ENCODE measurements at regions not wholly inside any gene's neighbourhood (a gene's known extent, or its start where the extent isn't known, plus 50 kb on each side); places are given as distances from the start of the nearest gene placed in this dataset.

DNA sequence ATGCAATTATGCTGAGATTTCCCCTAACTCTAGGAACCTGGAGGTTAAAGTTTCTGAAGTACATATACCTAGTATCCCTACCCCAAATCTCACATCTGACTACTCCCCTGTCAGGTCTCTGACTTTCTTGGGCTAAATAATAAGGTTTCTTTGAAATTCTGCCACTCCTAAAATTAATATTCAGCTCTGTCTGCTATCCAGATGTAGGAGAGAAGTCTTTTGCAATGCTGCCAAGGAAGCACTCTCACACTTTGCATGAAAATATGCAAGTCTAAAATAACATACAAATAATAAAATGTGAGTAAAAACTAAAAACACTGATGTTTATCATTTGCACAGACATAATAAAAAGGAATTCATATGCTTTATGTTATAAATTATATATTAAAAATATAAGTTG, 196.9 kb upstream of the LRFN5 start:
- H3K36me3 ChIP-seq (ENCODE audit: control insufficient read depth, insufficient read depth, low read length) = no peaks in the 10 kb centered on the region
- no peaks in the 10 kb centered on the region for H3K27me3 ChIP-seq (replicated peaks; ENCODE audit: control insufficient read depth, insufficient read depth, low read length)
- TF ChIP-seq, protein P1, sequence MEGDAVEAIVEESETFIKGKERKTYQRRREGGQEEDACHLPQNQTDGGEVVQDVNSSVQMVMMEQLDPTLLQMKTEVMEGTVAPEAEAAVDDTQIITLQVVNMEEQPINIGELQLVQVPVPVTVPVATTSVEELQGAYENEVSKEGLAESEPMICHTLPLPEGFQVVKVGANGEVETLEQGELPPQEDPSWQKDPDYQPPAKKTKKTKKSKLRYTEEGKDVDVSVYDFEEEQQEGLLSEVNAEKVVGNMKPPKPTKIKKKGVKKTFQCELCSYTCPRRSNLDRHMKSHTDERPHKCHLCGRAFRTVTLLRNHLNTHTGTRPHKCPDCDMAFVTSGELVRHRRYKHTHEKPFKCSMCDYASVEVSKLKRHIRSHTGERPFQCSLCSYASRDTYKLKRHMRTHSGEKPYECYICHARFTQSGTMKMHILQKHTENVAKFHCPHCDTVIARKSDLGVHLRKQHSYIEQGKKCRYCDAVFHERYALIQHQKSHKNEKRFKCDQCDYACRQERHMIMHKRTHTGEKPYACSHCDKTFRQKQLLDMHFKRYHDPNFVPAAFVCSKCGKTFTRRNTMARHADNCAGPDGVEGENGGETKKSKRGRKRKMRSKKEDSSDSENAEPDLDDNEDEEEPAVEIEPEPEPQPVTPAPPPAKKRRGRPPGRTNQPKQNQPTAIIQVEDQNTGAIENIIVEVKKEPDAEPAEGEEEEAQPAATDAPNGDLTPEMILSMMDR (IDR thresholded peaks at IDR 0.05; ENCODE audit: insufficient read depth, low read length, poor library complexity, severe bottlenecking) = no peak
- no peak for DNase-seq (ENCODE audit: extremely low read depth, insufficient read length)
- H3K4me3 ChIP-seq (replicated peaks; ENCODE audit: low read depth, low read length) = no peak overlapping the region

DNA sequence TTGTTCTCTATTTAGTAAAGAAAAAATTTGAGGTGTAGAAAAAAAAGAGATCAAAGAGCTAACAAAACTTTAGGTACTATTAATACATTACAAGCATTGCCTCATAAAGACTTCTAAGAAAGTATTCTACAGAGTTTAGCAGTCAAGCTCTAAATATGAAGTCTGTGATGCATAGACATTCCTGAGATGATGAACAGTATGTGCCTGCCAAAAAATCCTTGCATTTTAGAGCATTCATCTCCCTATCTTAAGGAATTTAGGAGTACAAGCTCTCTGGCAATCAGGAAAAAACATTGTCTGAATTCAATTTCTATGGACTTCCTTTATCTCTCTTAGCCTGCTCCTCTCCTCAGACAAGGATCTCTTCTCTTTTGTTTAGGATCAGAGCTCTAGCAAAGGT, 202.6 kb upstream of the LRFN5 start:
- no peak overlapping the region for H3K4me3 ChIP-seq (replicated peaks; ENCODE audit: low read depth, low read length)
- no peaks in the 10 kb centered on the region for H3K27me3 ChIP-seq (replicated peaks; ENCODE audit: control insufficient read depth, insufficient read depth, low read length)
- DNase-seq (ENCODE audit: extremely low read depth, insufficient read length) = no peak
- H3K36me3 ChIP-seq (ENCODE audit: control insufficient read depth, insufficient read depth, low read length) = no peaks in the 10 kb centered on the region
- TF ChIP-seq, protein P1 (IDR thresholded peaks at IDR 0.05; ENCODE audit: insufficient read depth, low read length, poor library complexity, severe bottlenecking) = no peak

DNA sequence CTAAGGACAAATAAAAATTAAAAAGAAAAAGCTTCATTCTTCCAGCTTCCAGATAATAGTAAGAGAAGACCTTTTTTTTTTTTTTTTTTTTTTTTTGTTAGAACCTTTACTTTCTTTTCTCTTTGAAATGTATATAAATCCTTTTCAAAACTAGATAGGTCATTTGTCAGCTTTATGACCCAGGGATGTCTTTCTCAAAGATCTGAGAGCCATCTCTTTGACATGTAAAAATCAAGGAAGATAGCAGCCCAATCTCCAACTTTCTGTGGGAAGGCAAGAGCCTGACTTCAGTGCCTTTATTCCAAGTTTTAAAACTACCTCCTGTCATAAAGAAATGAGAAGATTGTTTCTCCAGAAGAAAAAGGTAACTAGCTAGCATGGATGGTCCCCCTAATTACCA, 203.3 kb upstream of the LRFN5 start:
- Histone ChIP-seq H3K4me3 (replicated peaks; ENCODE audit: low read depth, low read length) (no peak overlapping the region), H3K27me3 (replicated peaks; ENCODE audit: control insufficient read depth, insufficient read depth, low read length) (no peaks in the 10 kb centered on the region), H3K36me3 (ENCODE audit: control insufficient read depth, insufficient read depth, low read length) (no peaks in the 10 kb centered on the region)
- no peak for DNase-seq (ENCODE audit: extremely low read depth, insufficient read length)
- TF ChIP-seq, protein P1 (IDR thresholded peaks at IDR 0.05; ENCODE audit: insufficient read depth, low read length, poor library complexity, severe bottlenecking) = no peak

DNA sequence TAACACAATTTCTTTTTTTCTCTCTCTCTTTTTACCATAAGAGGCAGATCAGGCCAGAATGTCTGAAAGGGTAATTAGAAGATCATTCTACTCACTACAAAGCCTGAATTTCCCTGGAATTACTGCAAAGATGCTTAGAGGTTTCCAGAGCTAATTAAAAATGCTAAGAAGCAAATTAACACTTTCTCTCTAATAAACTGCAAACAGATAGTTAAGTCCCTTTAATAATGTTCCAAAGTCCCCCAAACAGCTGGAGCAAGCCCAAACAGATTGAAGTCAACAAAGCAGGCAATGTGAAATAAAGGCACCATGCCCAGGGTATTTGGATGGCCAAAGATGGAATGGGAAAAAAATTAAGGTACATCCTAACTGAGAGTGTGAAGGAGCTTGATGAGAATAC, 208.8 kb upstream of the LRFN5 start:
- H3K36me3 ChIP-seq (ENCODE audit: control insufficient read depth, insufficient read depth, low read length) = no peaks in the 10 kb centered on the region
- H3K27me3 ChIP-seq (replicated peaks; ENCODE audit: control insufficient read depth, insufficient read depth, low read length) = no peaks in the 10 kb centered on the region
- no peak for DNase-seq (ENCODE audit: extremely low read depth, insufficient read length)
- no peak overlapping the region for H3K4me3 ChIP-seq (replicated peaks; ENCODE audit: low read depth, low read length)
- TF ChIP-seq, protein P1 (IDR thresholded peaks at IDR 0.05; ENCODE audit: insufficient read depth, low read length, poor library complexity, severe bottlenecking) = no peak

DNA sequence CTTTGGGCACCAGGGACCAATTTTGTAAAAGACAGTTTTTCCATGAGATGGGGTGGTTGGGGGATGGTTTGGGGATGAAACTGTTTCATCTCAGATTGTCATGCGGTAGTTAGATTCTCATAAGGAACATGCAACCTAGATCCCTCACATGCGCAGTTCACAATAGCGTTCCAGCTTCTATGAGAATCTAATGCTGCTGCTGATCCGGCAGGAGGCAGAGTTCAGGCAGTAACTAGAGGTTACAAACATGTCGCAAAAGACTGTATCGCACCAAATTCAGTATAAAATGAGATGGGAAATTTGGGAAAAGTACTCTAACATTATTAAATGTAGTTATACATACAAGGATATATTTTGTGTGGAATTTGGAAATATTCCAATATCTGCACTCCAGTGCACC, 213.2 kb upstream of the LRFN5 start:
- no peak for DNase-seq (ENCODE audit: extremely low read depth, insufficient read length)
- H3K36me3 ChIP-seq (ENCODE audit: control insufficient read depth, insufficient read depth, low read length) = no peaks in the 10 kb centered on the region
- no peak overlapping the region for H3K4me3 ChIP-seq (replicated peaks; ENCODE audit: low read depth, low read length)
- H3K27me3 ChIP-seq (replicated peaks; ENCODE audit: control insufficient read depth, insufficient read depth, low read length) = no peaks in the 10 kb centered on the region
- TF ChIP-seq, protein P1 (IDR thresholded peaks at IDR 0.05; ENCODE audit: insufficient read depth, low read length, poor library complexity, severe bottlenecking) = no peak

DNA sequence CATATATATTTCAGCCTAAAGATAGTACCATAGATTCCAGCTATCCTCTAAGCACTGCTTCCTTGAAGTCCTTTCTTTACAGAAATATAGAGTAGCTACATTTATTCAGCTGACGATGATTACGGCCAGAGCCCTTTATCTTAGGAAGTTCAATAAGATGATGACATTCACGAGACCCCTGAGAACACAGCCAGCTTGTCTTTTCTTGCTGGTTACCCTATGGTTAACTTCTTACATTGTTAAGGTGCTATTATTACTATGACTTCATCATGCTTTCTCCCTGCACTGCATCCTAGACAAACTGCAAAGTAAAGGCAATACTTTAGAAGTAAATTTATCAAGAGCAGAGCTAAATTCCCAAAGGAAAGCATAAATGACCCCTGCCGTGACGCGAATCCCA, 214.4 kb upstream of the LRFN5 start:
- TF ChIP-seq, protein P1 (IDR thresholded peaks at IDR 0.05; ENCODE audit: insufficient read depth, low read length, poor library complexity, severe bottlenecking) = no peak
- no peak overlapping the region for H3K4me3 ChIP-seq (replicated peaks; ENCODE audit: low read depth, low read length)
- no peak for DNase-seq (ENCODE audit: extremely low read depth, insufficient read length)
- H3K36me3 ChIP-seq (ENCODE audit: control insufficient read depth, insufficient read depth, low read length) = no peaks in the 10 kb centered on the region
- H3K27me3 ChIP-seq (replicated peaks; ENCODE audit: control insufficient read depth, insufficient read depth, low read length) = no peaks in the 10 kb centered on the region

All from GM06990 (cell line).